WTC11 (cell line): ENCODE measurements at regions not wholly inside any gene's neighbourhood (a gene's known extent, or its start where the extent isn't known, plus 50 kb on each side); places are given as distances from the start of the nearest gene placed in this dataset.

Experiments
- ATF2 ChIP-seq: sonication (generic); formaldehyde crosslinking; IDR thresholded peaks from 2 replicates; pipeline ENCODE4 v1.8.1; 2022; ENCODE audit warnings: low read depth, missing genetic modification reagents, borderline replicate concordance
- CTCF ChIP-seq: fragments of 200-600 bp; IDR thresholded peaks from 2 replicates; pipeline ENCODE4 v1.8.0; 2022; ENCODE audit warnings: antibody characterized with exemption
- ELF4 ChIP-seq: sonication (generic); formaldehyde crosslinking; IDR thresholded peaks from 2 replicates; pipeline ENCODE4 v1.8.1; 2022; ENCODE audit warnings: low read depth, mild to moderate bottlenecking, moderate library complexity, missing genetic modification reagents
- HMGXB4 ChIP-seq: sonication (generic); formaldehyde crosslinking; IDR thresholded peaks from 2 replicates; pipeline ENCODE4 v1.8.1; 2023; ENCODE audit warnings: mild to moderate bottlenecking, moderate library complexity, missing genetic modification reagents
- NFE2L1 ChIP-seq: sonication (generic); formaldehyde crosslinking; IDR thresholded peaks from 2 replicates; pipeline ENCODE4 v1.8.1; 2023; ENCODE audit warnings: missing genetic modification reagents
- STAT6 ChIP-seq: sonication (generic); formaldehyde crosslinking; conservative IDR thresholded peaks from 2 replicates; pipeline ENCODE4 v1.8.1; 2023; ENCODE audit warnings: mild to moderate bottlenecking, low read depth, missing genetic modification reagents, moderate library complexity
- ZNF232 ChIP-seq: sonication (generic); formaldehyde crosslinking; IDR thresholded peaks from 2 replicates; pipeline ENCODE4 v1.8.0; 2022; ENCODE audit warnings: mild to moderate bottlenecking, missing genetic modification reagents
- ZNF263 ChIP-seq: sonication (generic); formaldehyde crosslinking; IDR thresholded peaks from 2 replicates; pipeline ENCODE4 v1.8.1; 2022; ENCODE audit warnings: low read depth, mild to moderate bottlenecking, moderate library complexity, missing genetic modification reagents
- TF ChIP-seq, protein P1 (sequence below): sonication (generic); formaldehyde crosslinking; IDR thresholded peaks from 2 replicates; pipeline ENCODE4 v1.8.0; 2022; ENCODE audit warnings: mild to moderate bottlenecking, missing genetic modification reagents
- TF ChIP-seq, protein P2 (sequence below): sonication (generic); formaldehyde crosslinking; conservative IDR thresholded peaks from 2 replicates; pipeline ENCODE4 v1.8.1; 2022; ENCODE audit warnings: mild to moderate bottlenecking, missing genetic modification reagents
- TF ChIP-seq, protein P3 (sequence below): sonication (generic); formaldehyde crosslinking; IDR thresholded peaks from 2 replicates; pipeline ENCODE4 v1.8.0; 2023; ENCODE audit warnings: missing genetic modification reagents

GRCh38 chr22:48553694-48554308 is 1273.9 kb downstream of the BRD1 start:
- TF ChIP-seq ATF2 (CRISPR knock-in tag) (no peak), CTCF (no peak), ZNF232 (CRISPR knock-in tag) (no peak), HMGXB4 (CRISPR knock-in tag) (no peak), ZNF263 (CRISPR knock-in tag) (no peak), STAT6 (CRISPR knock-in tag) (no peak), ELF4 (CRISPR knock-in tag) (no peak), NFE2L1 (no peak)
- TF ChIP-seq, protein P1, sequence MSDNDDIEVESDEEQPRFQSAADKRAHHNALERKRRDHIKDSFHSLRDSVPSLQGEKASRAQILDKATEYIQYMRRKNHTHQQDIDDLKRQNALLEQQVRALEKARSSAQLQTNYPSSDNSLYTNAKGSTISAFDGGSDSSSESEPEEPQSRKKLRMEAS (CRISPR knock-in tag) = no peak
- TF ChIP-seq, protein P2, sequence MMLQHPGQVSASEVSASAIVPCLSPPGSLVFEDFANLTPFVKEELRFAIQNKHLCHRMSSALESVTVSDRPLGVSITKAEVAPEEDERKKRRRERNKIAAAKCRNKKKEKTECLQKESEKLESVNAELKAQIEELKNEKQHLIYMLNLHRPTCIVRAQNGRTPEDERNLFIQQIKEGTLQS (CRISPR knock-in tag) = no peak
- TF ChIP-seq, protein P3, sequence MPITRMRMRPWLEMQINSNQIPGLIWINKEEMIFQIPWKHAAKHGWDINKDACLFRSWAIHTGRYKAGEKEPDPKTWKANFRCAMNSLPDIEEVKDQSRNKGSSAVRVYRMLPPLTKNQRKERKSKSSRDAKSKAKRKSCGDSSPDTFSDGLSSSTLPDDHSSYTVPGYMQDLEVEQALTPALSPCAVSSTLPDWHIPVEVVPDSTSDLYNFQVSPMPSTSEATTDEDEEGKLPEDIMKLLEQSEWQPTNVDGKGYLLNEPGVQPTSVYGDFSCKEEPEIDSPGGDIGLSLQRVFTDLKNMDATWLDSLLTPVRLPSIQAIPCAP = no peak
